ENCODE measurements at regions not wholly inside any gene's neighbourhood (a gene's known extent, or its start where the extent isn't known, plus 50 kb on each side); places are given as distances from the start of the nearest gene placed in this dataset.
"Not testable (repeated sequence)": the region's sequence is repeated elsewhere in the genome, so short reads cannot be mapped to it uniquely, and the experiment has no call there.

DNA sequence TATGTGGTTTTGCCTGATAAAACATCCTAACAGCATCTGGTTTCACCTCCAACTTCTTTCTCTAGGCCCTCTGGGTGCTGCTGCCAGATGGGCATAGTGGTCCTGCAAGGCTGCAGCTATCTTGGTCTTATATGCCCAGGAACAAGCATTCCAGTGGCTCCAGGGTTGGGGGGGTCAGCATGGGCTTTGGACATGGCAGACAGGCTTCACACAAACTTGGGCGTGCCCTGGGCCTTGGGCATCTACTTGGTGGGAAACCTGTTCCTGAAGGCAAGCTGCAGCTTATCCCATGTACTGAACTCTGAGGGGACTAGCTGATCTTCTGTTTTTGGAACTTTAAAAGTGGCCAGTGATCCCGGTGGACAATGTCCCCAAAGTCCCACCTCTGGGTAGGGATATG lies 54.9 kb upstream of the ZNF678 start:
- no peak for DNase-seq (ENCODE audit: low read depth)
- H3K4me3 ChIP-seq (ENCODE audit: control insufficient read depth, low read depth, low read length): no peak overlapping the region
- TF ChIP-seq CTCF (conservative IDR thresholded peaks at IDR 0.05; ENCODE audit: control insufficient read depth, insufficient read depth, low read depth, low read length): no peak

- H3K4me3 ChIP-seq (ENCODE audit: control insufficient read depth, low read depth, low read length); DNase-seq (ENCODE audit: low read depth): not testable (repeated sequence)
Observed at GRCh38 chr1:227506490-227507393, 56.6 kb upstream of the ZNF678 start.

DNA sequence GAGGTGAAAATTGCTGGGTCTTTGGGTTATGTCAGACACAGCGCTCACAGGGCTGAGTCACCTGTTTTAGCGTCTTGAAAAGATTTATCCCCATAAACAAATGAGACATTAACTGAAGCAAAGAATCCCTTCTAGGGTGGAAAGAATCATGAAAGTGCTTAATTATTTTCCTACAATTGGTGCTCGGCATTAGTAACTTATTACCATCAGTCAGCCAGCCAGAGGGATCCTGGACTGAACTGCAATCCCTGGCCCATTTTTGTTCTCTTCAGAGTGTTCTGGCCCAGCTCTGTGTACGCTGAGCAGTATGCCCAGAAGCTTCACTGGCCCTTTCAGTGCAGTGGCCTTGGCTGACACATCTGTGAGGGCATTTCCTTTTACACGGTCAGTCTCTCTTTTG lies 67.3 kb upstream of the ZNF678 start:
- not testable (repeated sequence) for H3K4me3 ChIP-seq (ENCODE audit: control insufficient read depth, low read depth, low read length); DNase-seq (ENCODE audit: low read depth)

DNA sequence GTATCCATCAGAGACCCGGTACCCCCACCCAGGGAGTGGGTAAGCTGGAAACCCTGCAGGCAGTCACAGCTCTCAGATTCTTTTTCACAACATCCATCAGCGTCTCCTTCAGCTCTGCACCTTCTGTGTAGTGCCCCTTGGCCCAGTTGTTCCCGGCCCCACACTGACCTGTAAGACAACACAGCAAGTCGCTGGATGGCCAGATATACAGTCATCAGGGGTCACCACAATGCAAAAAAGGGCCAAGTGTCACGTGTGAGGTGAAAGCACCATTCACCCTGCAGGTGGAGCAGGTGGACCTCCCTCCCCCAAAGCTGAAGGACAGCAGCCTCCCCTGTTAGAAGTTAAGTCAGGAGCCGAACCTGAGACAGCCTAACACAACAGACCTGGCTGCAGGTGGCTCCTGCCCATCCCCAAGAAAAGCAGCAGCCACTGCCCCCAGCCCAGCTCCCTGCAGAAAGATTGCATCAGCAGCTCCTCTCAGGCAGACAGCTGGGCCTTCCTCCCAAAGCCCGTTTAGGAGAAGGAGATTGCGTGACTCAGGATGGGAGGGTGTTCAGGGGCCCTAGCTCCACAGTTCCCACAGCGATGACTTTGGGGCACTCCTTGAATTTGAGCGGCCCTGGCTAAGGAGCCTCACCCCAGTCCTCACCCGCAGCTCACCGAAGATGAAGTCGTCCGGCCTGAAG lies 69.3 kb upstream of the ZNF678 start:
- H3K4me3 ChIP-seq (ENCODE audit: control insufficient read depth, low read depth, low read length); DNase-seq (ENCODE audit: low read depth): not testable (repeated sequence)

DNA sequence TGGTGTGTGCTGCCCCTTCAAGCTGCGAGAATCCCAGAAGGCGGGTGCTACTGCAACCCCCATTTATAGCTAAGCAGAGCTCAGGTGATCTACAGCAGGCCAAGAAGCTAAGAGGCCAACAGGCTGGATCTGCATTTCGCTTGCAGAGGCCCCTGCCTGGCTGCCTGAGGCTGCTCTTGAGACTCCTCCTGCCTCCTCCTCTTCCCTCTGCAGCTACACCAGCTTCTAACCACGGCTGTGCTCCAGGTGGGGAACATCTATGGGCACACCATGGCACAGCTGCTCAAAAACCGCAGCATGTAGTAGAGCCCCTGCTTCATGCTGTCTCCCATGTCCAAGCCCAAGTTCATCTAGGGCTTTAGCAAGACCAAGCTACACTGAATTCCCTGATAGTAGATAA lies 72.9 kb upstream of the ZNF678 start:
- no peak overlapping the region for H3K4me3 ChIP-seq (ENCODE audit: control insufficient read depth, low read depth, low read length)
- DNase-seq (ENCODE audit: low read depth): no peak
- no peak for TF ChIP-seq CTCF (conservative IDR thresholded peaks at IDR 0.05; ENCODE audit: control insufficient read depth, insufficient read depth, low read depth, low read length)

- no peak for DNase-seq (ENCODE audit: low read depth)
- no peak for TF ChIP-seq CTCF (conservative IDR thresholded peaks at IDR 0.05; ENCODE audit: control insufficient read depth, insufficient read depth, low read depth, low read length)
- H3K4me3 ChIP-seq (ENCODE audit: control insufficient read depth, low read depth, low read length): no peak overlapping the region
Observed at GRCh38 chr1:227490001-227490400, 73.4 kb upstream of the ZNF678 start.

DNA sequence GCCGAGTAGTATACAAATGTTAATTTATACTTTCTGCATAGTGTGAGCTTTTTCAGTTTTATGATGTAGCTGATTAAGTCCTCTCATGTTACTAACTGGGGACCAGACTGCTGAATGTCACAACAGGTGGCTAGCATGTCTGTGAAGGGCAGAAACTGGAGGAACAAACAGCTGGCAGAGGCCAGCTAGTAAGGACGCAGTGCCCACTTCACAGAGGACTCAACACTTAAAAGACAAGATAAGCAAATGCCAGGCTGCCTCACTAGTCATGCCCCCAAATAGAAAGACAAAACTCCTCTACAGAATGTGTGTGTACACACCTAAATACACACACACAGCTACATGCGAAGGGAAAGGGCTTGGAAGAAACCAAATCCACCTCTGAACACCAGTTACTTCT lies 73.8 kb upstream of the ZNF678 start:
- no peak for TF ChIP-seq CTCF (conservative IDR thresholded peaks at IDR 0.05; ENCODE audit: control insufficient read depth, insufficient read depth, low read depth, low read length)
- no peak overlapping the region for H3K4me3 ChIP-seq (ENCODE audit: control insufficient read depth, low read depth, low read length)
- DNase-seq (ENCODE audit: low read depth): no peak

DNA sequence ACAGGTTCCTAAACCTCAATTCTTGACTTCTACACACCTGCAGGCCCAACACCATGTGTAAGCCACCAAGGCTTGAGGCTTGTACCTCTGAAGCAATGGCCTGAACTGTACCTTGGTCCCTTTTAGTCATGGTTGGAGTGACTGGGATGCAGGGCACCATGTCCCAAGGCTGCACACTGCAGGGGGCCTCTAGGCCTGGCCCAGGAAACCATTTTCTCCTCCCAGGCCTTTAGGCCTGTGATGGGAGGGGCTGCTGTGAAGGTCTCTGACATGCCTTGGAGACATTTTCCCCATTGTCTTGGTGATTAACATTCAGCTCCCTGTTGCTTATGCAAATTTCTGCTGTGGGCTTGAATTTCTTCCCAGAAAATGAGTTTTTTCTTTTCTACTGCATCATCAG lies 75.8 kb upstream of the ZNF678 start:
- no peak for DNase-seq (ENCODE audit: low read depth)
- no peak overlapping the region for H3K4me3 ChIP-seq (ENCODE audit: control insufficient read depth, low read depth, low read length)
- TF ChIP-seq CTCF (conservative IDR thresholded peaks at IDR 0.05; ENCODE audit: control insufficient read depth, insufficient read depth, low read depth, low read length): no peak

All from fibroblast of mammary gland (primary cell).